ENCODE measurements at regions not wholly inside any gene's neighbourhood (a gene's known extent, or its start where the extent isn't known, plus 50 kb on each side); places are given as distances from the start of the nearest gene placed in this dataset.

GRCh38 chr5:142428036-142428772 lies 103.4 kb upstream of the SPRY4 start:
- no peak for TF ChIP-seq CTCF (IDR thresholded peaks at IDR 0.05)
- TF ChIP-seq POLR2A (IDR thresholded peaks at IDR 0.05) = no peak

Data from lower leg skin (tissue), 3 donors.